ENCODE measurements at regions not wholly inside any gene's neighbourhood (a gene's known extent, or its start where the extent isn't known, plus 50 kb on each side); places are given as distances from the start of the nearest gene placed in this dataset.
A peak's percentile ranks its signal among the peaks of the same experiment; 100 is the strongest.
"Not testable (repeated sequence)": the region's sequence is repeated elsewhere in the genome, so short reads cannot be mapped to it uniquely, and the experiment has no call there.

DNA sequence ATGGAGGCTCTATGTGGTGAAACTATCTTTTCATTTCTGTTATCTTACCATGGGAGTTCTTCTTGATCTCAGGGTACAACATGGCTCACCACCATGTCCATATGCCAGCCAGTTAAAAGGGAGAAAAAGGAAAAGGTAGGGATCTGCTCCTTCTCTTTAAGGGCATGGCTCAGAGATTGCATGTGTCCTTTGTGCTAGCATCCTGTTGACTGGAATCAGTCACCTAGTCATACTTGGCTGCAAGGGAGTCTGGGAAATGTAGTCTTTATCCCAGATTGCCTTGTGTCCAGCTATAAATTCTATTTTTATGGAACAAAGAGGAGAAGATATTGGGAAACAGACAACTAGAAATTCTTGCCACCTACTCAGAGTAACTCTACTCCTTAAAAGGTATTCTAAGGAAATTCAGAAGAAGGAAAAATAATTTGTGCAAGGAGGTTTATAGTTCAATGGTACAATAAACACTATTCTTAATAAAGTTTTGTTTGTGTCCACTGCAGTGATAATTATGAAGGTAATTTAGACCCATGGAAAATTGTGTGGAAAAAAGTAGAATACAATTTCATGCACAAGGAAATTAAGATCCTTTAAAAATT is 86.4 kb upstream of the RPH3A start:
- DNase-seq (no peak), FAIRE-seq (no peak)
- H3K27ac ChIP-seq (ENCODE audit: low read depth in 1 of 3, low read length in 2 of 3) = no peak overlapping the region
- no peaks in the 10 kb centered on the region for H3K36me3 ChIP-seq (ENCODE audit: control insufficient read depth in 3 of 3, insufficient read depth in 2 of 3, low read depth in 1 of 3, low read length in 3 of 3)
- no peaks in the 10 kb centered on the region for H3K9me3 ChIP-seq (ENCODE audit: control insufficient read depth in 2 of 2, insufficient read depth in 1 of 2, low read depth in 1 of 2, low read length in 1 of 2)
- no peaks in the 10 kb centered on the region for H3K4me1 ChIP-seq (ENCODE audit: control insufficient read depth in 3 of 3, insufficient read depth in 2 of 3, low read depth in 1 of 3, low read length in 2 of 3)
- no peak overlapping the region for H3K4me3 ChIP-seq (ENCODE audit: low read depth in 1 of 3, low read length in 3 of 3)
- H3K27me3 ChIP-seq (ENCODE audit: control insufficient read depth in 3 of 3, insufficient read depth in 3 of 3, low read length in 3 of 3) = peaks cover 0 to 1% (median 0%) of the 10 kb centered on the region in 3 donors

DNA sequence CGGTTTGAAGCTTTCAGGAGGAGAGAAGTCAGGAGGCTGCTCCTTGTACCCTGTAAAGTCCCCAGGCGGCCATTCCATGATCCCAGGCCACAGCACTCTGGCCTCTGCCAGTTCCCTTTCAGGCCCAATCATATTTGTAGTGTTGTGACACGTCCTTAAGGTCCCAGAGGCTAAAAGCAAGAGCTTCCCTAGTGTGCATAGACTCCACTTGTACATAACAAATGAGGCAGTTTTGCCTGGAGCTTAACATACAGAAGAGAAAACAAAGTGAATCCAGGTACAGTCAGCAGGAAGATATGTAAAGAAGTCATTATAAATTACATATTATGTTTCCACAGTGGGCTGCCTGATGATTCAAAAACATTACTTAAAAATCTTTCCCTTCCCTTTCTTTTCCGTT is 81.1 kb upstream of the RPH3A start:
- no peak for DNase-seq
- Histone ChIP-seq H3K9me3 (ENCODE audit: control insufficient read depth in 2 of 2, insufficient read depth in 1 of 2, low read depth in 1 of 2, low read length in 1 of 2) (no peaks in the 10 kb centered on the region), H3K36me3 (ENCODE audit: control insufficient read depth in 3 of 3, insufficient read depth in 2 of 3, low read depth in 1 of 3, low read length in 3 of 3) (no peaks in the 10 kb centered on the region), H3K27me3 (ENCODE audit: control insufficient read depth in 3 of 3, insufficient read depth in 3 of 3, low read length in 3 of 3) (no peaks in the 10 kb centered on the region), H3K27ac (ENCODE audit: low read depth in 1 of 3, low read length in 2 of 3) (no peak overlapping the region), H3K4me1 (ENCODE audit: control insufficient read depth in 3 of 3, insufficient read depth in 2 of 3, low read depth in 1 of 3, low read length in 2 of 3) (no peaks in the 10 kb centered on the region), H3K4me3 (ENCODE audit: low read depth in 1 of 3, low read length in 3 of 3) (no peak overlapping the region)
- WGBS, 3 donors = 45 to 63% (median 50%) methylated on average over 4 of the region's 4 CpGs
- no peak for FAIRE-seq

DNA sequence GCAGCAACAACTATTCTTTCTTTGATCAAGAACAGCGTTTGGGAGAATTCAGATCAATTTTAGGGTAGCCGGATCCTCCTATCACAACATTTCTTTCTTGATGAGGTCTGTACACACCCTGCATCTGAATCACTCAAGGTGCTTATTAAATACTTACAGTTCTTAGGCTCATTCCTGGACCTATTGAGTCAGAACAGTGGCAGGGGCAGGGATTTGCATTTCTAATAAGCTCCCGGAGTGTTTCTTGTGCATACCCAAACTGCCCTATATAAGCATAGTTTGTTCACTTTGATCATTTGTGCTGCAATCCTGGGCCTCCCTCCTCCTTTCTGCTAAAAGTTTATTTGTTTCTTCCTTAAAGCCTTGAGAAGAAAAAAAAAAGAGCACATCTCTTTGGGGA is 80.5 kb upstream of the RPH3A start:
- no peaks in the 10 kb centered on the region for H3K27me3 ChIP-seq (ENCODE audit: control insufficient read depth in 3 of 3, insufficient read depth in 3 of 3, low read length in 3 of 3)
- H3K4me1 ChIP-seq (ENCODE audit: control insufficient read depth in 3 of 3, insufficient read depth in 2 of 3, low read depth in 1 of 3, low read length in 2 of 3) = no peaks in the 10 kb centered on the region
- H3K36me3 ChIP-seq (ENCODE audit: control insufficient read depth in 3 of 3, insufficient read depth in 2 of 3, low read depth in 1 of 3, low read length in 3 of 3) = no peaks in the 10 kb centered on the region
- no peak for DNase-seq
- 68 to 77% (median 73%) methylated on average over 3 of the region's 3 CpGs for WGBS, 3 donors
- no peak overlapping the region for H3K4me3 ChIP-seq (ENCODE audit: low read depth in 1 of 3, low read length in 3 of 3)
- no peak for FAIRE-seq
- no peaks in the 10 kb centered on the region for H3K9me3 ChIP-seq (ENCODE audit: control insufficient read depth in 2 of 2, insufficient read depth in 1 of 2, low read depth in 1 of 2, low read length in 1 of 2)
- no peak overlapping the region for H3K27ac ChIP-seq (ENCODE audit: low read depth in 1 of 3, low read length in 2 of 3)

DNA sequence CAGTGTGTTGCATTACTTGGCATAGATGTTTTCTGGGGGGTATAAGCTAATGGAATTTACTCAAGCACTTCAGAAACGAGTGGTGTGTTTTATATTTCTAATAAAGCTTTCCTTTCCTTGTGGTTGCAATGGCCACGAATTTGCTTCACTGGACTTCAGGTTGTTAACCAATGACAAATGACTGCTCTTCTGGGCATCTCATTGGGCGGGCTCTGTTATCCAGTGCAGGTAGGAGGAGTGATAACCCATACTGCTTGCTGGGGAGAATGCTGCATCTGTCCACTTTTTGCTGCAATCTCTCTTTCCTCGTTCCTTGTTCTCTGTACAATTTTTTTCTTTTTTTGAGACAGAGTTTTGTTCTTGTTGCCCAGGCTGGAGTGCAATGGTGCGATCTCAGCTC is 80.0 kb upstream of the RPH3A start:
- DNase-seq = no peak
- no peak overlapping the region for H3K4me3 ChIP-seq (ENCODE audit: low read depth in 1 of 3, low read length in 3 of 3)
- H3K36me3 ChIP-seq (ENCODE audit: control insufficient read depth in 3 of 3, insufficient read depth in 2 of 3, low read depth in 1 of 3, low read length in 3 of 3) = no peaks in the 10 kb centered on the region
- WGBS, 3 donors = 43 to 58% (median 47%) methylated on average over 5 of the region's 5 CpGs
- no peaks in the 10 kb centered on the region for H3K9me3 ChIP-seq (ENCODE audit: control insufficient read depth in 2 of 2, insufficient read depth in 1 of 2, low read depth in 1 of 2, low read length in 1 of 2)
- H3K4me1 ChIP-seq (ENCODE audit: control insufficient read depth in 3 of 3, insufficient read depth in 2 of 3, low read depth in 1 of 3, low read length in 2 of 3) = no peaks in the 10 kb centered on the region
- no peak overlapping the region for H3K27ac ChIP-seq (ENCODE audit: low read depth in 1 of 3, low read length in 2 of 3)
- FAIRE-seq = no peak
- no peaks in the 10 kb centered on the region for H3K27me3 ChIP-seq (ENCODE audit: control insufficient read depth in 3 of 3, insufficient read depth in 3 of 3, low read length in 3 of 3)

DNA sequence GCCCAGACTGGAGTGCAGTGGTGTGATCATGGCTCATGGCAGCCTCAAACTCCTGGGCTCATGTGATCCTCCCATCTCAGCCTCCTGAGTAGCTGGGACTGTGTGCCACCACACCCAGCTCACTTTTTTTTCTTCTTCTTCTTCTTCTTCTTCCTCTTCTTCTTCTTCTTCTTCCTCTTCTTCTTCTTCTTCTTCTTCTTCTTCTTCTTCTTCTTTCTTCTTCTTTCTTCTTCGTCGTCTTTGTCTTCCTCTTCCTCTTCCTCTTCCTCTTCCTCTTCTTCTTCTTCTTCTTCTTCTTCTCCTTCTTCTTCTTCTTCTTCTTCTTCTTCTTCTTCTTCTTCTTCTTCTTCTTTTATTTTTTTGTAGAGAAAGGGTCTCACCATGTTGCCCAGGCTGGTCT is 78.8 kb upstream of the RPH3A start:
- not testable (repeated sequence) for FAIRE-seq; H3K27ac ChIP-seq (ENCODE audit: low read depth in 1 of 3, low read length in 2 of 3); DNase-seq; H3K36me3 ChIP-seq (ENCODE audit: control insufficient read depth in 3 of 3, insufficient read depth in 2 of 3, low read depth in 1 of 3, low read length in 3 of 3); H3K4me1 ChIP-seq (ENCODE audit: control insufficient read depth in 3 of 3, insufficient read depth in 2 of 3, low read depth in 1 of 3, low read length in 2 of 3); H3K4me3 ChIP-seq (ENCODE audit: low read depth in 1 of 3, low read length in 3 of 3); H3K9me3 ChIP-seq (ENCODE audit: control insufficient read depth in 2 of 2, insufficient read depth in 1 of 2, low read depth in 1 of 2, low read length in 1 of 2); H3K27me3 ChIP-seq (ENCODE audit: control insufficient read depth in 3 of 3, insufficient read depth in 3 of 3, low read length in 3 of 3)
- WGBS, 3 donors = 43 to 73% (median 56%) methylated on average over 2 of the region's 2 CpGs

DNA sequence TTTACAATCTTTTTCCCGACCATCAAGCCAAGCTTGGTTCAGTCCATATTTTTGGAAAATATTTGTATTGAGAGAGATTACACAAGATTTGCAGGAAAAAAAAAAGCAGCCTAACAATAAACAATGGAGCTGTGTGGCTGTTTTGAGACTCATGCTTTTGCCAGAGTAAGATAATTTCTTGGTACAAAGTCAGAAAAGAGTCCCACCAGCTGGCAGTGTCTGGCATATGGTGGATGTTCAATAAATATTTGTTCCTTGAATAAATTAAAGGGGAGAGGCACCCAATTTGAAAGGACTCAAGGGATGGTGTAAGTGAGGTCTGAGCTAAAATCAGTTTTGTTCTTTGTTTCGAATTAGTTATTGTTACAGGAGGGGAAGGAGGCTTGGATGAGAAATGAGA is 78.1 kb upstream of the RPH3A start:
- Histone ChIP-seq H3K9me3 (ENCODE audit: control insufficient read depth in 2 of 2, insufficient read depth in 1 of 2, low read depth in 1 of 2, low read length in 1 of 2) (no peaks in the 10 kb centered on the region), H3K36me3 (ENCODE audit: control insufficient read depth in 3 of 3, insufficient read depth in 2 of 3, low read depth in 1 of 3, low read length in 3 of 3) (no peaks in the 10 kb centered on the region), H3K4me3 (ENCODE audit: low read depth in 1 of 3, low read length in 3 of 3) (no peak overlapping the region), H3K27me3 (ENCODE audit: control insufficient read depth in 3 of 3, insufficient read depth in 3 of 3, low read length in 3 of 3) (no peaks in the 10 kb centered on the region), H3K4me1 (ENCODE audit: control insufficient read depth in 3 of 3, insufficient read depth in 2 of 3, low read depth in 1 of 3, low read length in 2 of 3) (no peaks in the 10 kb centered on the region), H3K27ac (ENCODE audit: low read depth in 1 of 3, low read length in 2 of 3) (no peak overlapping the region)
- DNase-seq (no peak), FAIRE-seq (no peak)
- WGBS, 3 donors = 55 to 74% (median 62%) methylated on average over 2 of the region's 2 CpGs

DNA sequence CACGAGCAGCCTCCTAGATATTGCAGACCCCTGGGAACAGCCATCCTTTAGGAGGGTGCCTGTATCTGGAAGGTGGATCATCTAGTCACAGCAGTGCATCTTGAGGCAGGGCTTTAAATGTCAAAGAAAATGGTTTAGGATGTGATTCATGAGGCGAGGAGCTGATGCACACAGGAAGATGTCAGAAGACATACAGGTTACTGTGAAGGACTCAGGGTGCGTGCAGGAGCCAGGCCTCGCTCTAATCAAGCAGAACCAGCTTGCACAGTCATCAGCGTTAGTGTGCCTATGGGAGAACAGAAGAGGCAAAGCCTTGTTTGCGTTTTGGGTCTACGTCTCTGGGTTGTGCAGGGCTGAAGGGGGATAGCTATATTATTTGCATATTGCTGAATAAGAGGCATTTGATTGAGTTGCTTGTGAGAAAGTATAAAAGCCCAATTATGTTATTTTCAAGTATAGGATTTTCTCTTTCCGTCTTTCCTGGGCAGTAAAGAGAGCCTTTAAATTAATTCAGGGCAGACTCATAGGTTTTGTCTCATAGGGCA is 77.3 kb upstream of the RPH3A start:
- Histone ChIP-seq H3K27me3 (ENCODE audit: control insufficient read depth in 3 of 3, insufficient read depth in 3 of 3, low read length in 3 of 3) (no peaks in the 10 kb centered on the region), H3K27ac (ENCODE audit: low read depth in 1 of 3, low read length in 2 of 3) (no peak overlapping the region), H3K4me1 (ENCODE audit: control insufficient read depth in 3 of 3, insufficient read depth in 2 of 3, low read depth in 1 of 3, low read length in 2 of 3) (no peaks in the 10 kb centered on the region), H3K9me3 (ENCODE audit: control insufficient read depth in 2 of 2, insufficient read depth in 1 of 2, low read depth in 1 of 2, low read length in 1 of 2) (no peaks in the 10 kb centered on the region), H3K4me3 (ENCODE audit: low read depth in 1 of 3, low read length in 3 of 3) (no peak overlapping the region), H3K36me3 (ENCODE audit: control insufficient read depth in 3 of 3, insufficient read depth in 2 of 3, low read depth in 1 of 3, low read length in 3 of 3) (no peaks in the 10 kb centered on the region)
- FAIRE-seq (no peak), DNase-seq (no peak)
- WGBS, 3 donors = 72 to 82% (median 79%) methylated on average over 8 of the region's 8 CpGs

DNA sequence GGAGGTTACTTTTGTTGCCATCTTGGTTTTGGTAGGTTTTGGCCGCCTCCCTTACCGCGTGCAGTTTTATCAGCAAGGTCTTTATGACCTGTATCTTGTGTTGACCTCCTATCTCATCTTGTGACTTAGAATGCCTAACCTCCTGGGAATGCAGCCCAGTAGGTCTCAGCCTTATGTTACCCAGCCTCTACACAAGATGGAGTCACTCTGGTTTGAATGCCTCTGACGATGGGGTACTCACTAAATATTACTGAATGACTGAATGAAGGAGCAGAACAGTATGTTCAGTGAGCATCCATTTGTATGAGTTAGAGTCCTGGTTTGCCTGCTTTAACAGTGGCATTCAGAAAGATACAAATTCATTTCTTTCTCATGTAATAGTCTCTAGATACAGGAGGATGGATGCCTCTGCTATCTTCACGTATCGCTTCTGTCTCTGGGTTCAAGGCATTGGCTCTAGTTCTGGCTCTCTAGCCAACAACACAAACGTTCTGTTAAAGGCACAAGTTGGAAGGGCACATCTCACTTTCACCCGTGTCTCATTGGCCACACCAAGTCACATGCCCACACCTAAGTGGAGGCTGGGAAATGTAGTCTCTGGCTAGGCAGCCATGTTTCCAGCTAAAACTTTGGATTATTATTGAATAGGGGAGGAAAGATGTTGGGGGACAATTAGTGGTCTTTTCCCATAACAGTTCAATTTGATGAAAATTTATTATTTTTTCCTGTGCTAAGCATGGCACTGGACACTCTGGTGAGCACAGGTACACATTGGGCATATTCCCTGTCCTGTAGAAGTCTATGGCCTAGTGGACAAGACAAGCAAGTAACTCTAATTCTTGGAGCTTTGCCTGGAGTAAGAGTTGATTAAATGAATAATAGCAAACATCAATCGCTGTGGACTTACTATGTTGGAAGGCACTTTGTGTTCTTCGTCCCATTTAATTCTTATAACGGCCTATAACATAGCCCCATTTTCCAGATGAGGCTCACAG is 75.2 kb upstream of the RPH3A start:
- Histone ChIP-seq H3K9me3 (ENCODE audit: control insufficient read depth in 2 of 2, insufficient read depth in 1 of 2, low read depth in 1 of 2, low read length in 1 of 2) (no peaks in the 10 kb centered on the region), H3K27me3 (ENCODE audit: control insufficient read depth in 3 of 3, insufficient read depth in 3 of 3, low read length in 3 of 3) (no peaks in the 10 kb centered on the region), H3K4me1 (ENCODE audit: control insufficient read depth in 3 of 3, insufficient read depth in 2 of 3, low read depth in 1 of 3, low read length in 2 of 3) (no peaks in the 10 kb centered on the region), H3K4me3 (ENCODE audit: low read depth in 1 of 3, low read length in 3 of 3) (no peak overlapping the region), H3K27ac (ENCODE audit: low read depth in 1 of 3, low read length in 2 of 3) (no peak overlapping the region), H3K36me3 (ENCODE audit: control insufficient read depth in 3 of 3, insufficient read depth in 2 of 3, low read depth in 1 of 3, low read length in 3 of 3) (no peaks in the 10 kb centered on the region)
- DNase-seq (peak in 1 of 2 donors; percentile 2), FAIRE-seq (no peak)
- 67 to 70% (median 69%) methylated on average over 11 of the region's 11 CpGs for WGBS, 3 donors

Measured in small intestine (tissue), 7 donors.